ENCODE measurements at regions not wholly inside any gene's neighbourhood (a gene's known extent, or its start where the extent isn't known, plus 50 kb on each side); places are given as distances from the start of the nearest gene placed in this dataset.

- no peak overlapping the region for H3K27ac ChIP-seq
- no peaks in the 10 kb centered on the region for H3K4me1 ChIP-seq
- DNase-seq (ENCODE audit: extremely low spot score in 2 of 2): no peak
- H3K4me3 ChIP-seq: no peak overlapping the region
- no peak for TF ChIP-seq POLR2A (IDR thresholded peaks at IDR 0.05)
- no peak for TF ChIP-seq POLR2AphosphoS5 (IDR thresholded peaks at IDR 0.05; ENCODE audit: insufficient read depth in 1 of 2, low read depth in 1 of 2)
- TF ChIP-seq CTCF (IDR thresholded peaks at IDR 0.05): no peak
- intact Hi-C loops (cut with DNase I): no loop called here
- H3K9me3 ChIP-seq: no peaks in the 10 kb centered on the region
- H3K36me3 ChIP-seq: no peaks in the 10 kb centered on the region
- no peaks in the 10 kb centered on the region for H3K27me3 ChIP-seq
Measured at GRCh38 chrX:10753116-10753515, 132.7 kb upstream of the MID1 start.

- TF ChIP-seq CTCF (IDR thresholded peaks at IDR 0.05): no peak
- TF ChIP-seq POLR2A (IDR thresholded peaks at IDR 0.05): no peak
- no peak for TF ChIP-seq POLR2AphosphoS5 (IDR thresholded peaks at IDR 0.05; ENCODE audit: insufficient read depth in 1 of 2, low read depth in 1 of 2)
- DNase-seq (ENCODE audit: extremely low spot score in 2 of 2): no peak
- Histone ChIP-seq H3K27ac (no peak overlapping the region), H3K36me3 (no peaks in the 10 kb centered on the region), H3K9me3 (no peaks in the 10 kb centered on the region), H3K4me1 (no peaks in the 10 kb centered on the region), H3K4me3 (no peak overlapping the region), H3K27me3 (no peaks in the 10 kb centered on the region)
- intact Hi-C loops (cut with DNase I): no loop called here
Measured at GRCh38 chrX:10754445-10754844, 134.1 kb upstream of the MID1 start.

DNA sequence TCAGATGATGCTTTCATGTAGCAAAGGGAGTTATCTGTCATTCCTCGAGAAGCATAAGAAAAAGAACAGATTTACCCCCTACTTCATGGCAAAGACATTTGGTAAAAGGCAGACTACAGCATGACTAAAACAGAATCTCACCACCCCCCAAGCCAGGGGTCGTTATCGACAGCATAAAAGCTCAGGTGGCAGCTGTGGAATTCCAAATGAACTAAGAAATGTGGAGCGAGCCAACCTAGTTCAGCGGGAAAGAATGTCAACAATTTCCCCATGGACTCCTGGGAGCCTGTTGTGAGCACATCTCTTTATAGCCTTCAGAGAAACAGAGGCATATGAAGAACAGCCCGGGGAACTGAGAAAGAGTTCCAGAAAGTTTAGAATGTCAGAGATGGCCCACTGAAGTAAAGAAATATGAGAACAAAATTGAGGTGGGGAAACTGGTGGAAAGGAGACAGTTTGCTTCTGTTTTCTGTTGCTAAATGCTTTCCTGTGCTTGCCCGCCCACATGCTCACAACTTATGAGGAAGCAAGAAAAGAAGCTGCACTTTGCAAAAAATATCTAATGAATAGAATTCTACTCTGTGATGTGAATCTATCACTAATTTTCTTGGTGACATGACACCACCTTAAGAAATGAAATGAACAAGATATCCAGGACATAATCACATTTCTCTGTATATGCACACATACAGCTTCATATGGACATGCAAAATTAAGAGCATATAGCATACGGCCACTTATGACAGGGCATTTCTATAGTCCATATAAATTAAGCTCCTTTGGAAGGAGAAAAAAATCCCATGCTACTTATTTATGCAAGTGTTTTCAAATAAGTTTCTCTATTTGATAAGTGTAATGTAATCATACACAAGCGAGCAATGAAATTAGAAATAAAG is 135.3 kb upstream of the MID1 start:
- no peaks in the 10 kb centered on the region for H3K9me3 ChIP-seq
- H3K27ac ChIP-seq: no peak overlapping the region
- TF ChIP-seq POLR2A (IDR thresholded peaks at IDR 0.05): no peak
- no peak for TF ChIP-seq POLR2AphosphoS5 (IDR thresholded peaks at IDR 0.05; ENCODE audit: insufficient read depth in 1 of 2, low read depth in 1 of 2)
- no peaks in the 10 kb centered on the region for H3K4me1 ChIP-seq
- H3K4me3 ChIP-seq: no peak overlapping the region
- no peak for DNase-seq (ENCODE audit: extremely low spot score in 2 of 2)
- intact Hi-C loops (cut with DNase I): no loop called here
- H3K27me3 ChIP-seq: no peaks in the 10 kb centered on the region
- H3K36me3 ChIP-seq: no peaks in the 10 kb centered on the region

GRCh38 chrX:10756441-10756840 is 136.1 kb upstream of the MID1 start:
- H3K27me3 ChIP-seq: no peaks in the 10 kb centered on the region
- H3K9me3 ChIP-seq: no peaks in the 10 kb centered on the region
- no peak overlapping the region for H3K4me3 ChIP-seq
- intact Hi-C loops (cut with DNase I): no loop called here
- no peak overlapping the region for H3K27ac ChIP-seq
- TF ChIP-seq POLR2AphosphoS5 (IDR thresholded peaks at IDR 0.05; ENCODE audit: insufficient read depth in 1 of 2, low read depth in 1 of 2) (no peak), CTCF (IDR thresholded peaks at IDR 0.05) (no peak), POLR2A (IDR thresholded peaks at IDR 0.05) (no peak)
- no peaks in the 10 kb centered on the region for H3K4me1 ChIP-seq
- no peak for DNase-seq (ENCODE audit: extremely low spot score in 2 of 2)
- H3K36me3 ChIP-seq: no peaks in the 10 kb centered on the region

DNA sequence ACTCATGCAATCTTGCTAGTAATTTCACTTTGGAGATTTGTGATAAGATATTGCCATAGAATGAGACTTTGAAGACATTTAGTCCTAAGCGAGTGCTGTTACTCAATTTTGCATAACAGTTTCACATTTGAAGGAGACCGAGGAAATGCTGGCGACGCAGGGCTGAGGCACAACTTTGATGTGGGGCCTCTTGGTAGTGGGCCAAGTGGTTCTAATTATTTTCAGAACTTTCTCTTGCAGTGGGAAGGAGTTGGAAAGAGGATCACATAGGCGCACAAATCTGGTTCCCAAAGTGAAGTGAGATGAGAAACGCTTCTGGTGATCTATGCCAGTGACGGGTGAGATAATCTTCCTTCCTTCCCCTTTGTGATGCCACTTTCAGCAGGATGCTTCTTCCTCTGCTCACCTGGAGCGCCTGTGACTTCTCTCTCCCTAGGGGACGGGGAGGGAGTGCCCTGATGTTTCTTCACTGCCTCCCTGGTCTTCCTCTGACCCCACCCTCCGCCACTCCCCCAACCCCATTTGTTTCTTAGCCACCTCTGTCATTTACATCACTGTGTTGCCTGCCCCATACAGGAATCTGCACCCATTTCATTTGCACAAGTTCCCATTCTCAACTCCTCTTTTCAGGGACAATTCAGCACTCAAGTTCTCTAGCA is 138.9 kb upstream of the MID1 start:
- no peak for TF ChIP-seq POLR2AphosphoS5 (IDR thresholded peaks at IDR 0.05; ENCODE audit: insufficient read depth in 1 of 2, low read depth in 1 of 2)
- TF ChIP-seq POLR2A (IDR thresholded peaks at IDR 0.05): no peak
- no peak for TF ChIP-seq CTCF (IDR thresholded peaks at IDR 0.05)
- Histone ChIP-seq H3K27me3 (no peaks in the 10 kb centered on the region), H3K9me3 (no peaks in the 10 kb centered on the region), H3K27ac (no peak overlapping the region), H3K36me3 (no peaks in the 10 kb centered on the region), H3K4me3 (no peak overlapping the region), H3K4me1 (no peaks in the 10 kb centered on the region)
- DNase-seq (ENCODE audit: extremely low spot score in 2 of 2): no peak
- intact Hi-C loops (cut with DNase I): no loop called here
